Stimulated activated memory B cell treated with anti-CD40 and anti-IgM and Interleukin-4, amounts not matched to agents 10 μg/mL and 1 μg/mL and 100 μg/mL, for 72 hours (primary cell): ENCODE measurements at regions not wholly inside any gene's neighbourhood (a gene's known extent, or its start where the extent isn't known, plus 50 kb on each side); places are given as distances from the start of the nearest gene placed in this dataset.

ENCODE experiments used
- ATAC-seq: fragments of 150-1000 bp; cut with Tn5 transposase; 2 replicates; pipeline ENCODE4 v1.10.0; 2021
- H3K27ac Mint-ChIP-seq: one replicate; pipeline ENCODE4 v1.8.0; 2022; ENCODE audit warnings: mild to moderate bottlenecking, mixed read lengths
- H3K27me3 Mint-ChIP-seq: one replicate; pipeline ENCODE4 v1.8.0; 2022; ENCODE audit warnings: mixed read lengths
- H3K36me3 Mint-ChIP-seq: one replicate; pipeline ENCODE4 v1.8.0; 2022; ENCODE audit warnings: mixed read lengths
- H3K4me1 Mint-ChIP-seq: one replicate; pipeline ENCODE4 v1.8.0; 2022; ENCODE audit warnings: mixed read lengths
- H3K4me3 Mint-ChIP-seq: one replicate; pipeline ENCODE4 v1.8.0; 2022; ENCODE audit warnings: mild to moderate bottlenecking, moderate library complexity, mixed read lengths
- H3K9me3 Mint-ChIP-seq: one replicate; pipeline ENCODE4 v1.8.0; 2022; ENCODE audit warnings: mixed read lengths

GRCh38 chr20:60921022-60921622 lies 330.9 kb upstream of the CDH4 start:
- H3K4me3 Mint-ChIP-seq: no peak overlapping the region
- no peaks in the 10 kb centered on the region for H3K36me3 Mint-ChIP-seq
- no peak for ATAC-seq
- no peaks in the 10 kb centered on the region for H3K27me3 Mint-ChIP-seq
- H3K9me3 Mint-ChIP-seq: peaks cover 17% of the 10 kb centered on the region
- no peak overlapping the region for H3K27ac Mint-ChIP-seq
- H3K4me1 Mint-ChIP-seq: no peaks in the 10 kb centered on the region

DNA sequence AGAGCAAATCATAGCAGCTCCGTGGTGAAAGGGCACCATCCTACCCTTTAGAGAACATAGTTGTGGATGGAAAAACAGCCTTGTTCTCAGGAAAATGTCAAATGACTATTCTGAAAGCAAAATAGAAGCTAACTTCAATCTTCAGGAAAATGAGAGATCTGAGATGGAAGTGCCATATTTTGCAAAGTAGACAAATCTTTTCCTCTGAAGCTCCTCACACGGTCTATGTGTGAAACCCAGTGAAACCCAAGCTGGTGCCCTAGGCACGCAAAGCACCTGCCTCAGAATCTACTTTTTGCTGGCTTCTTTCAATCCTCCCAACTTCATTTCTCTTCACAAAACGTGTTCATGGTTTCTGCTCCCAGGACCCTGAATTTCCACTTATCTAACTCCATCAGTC lies 325.2 kb upstream of the CDH4 start:
- Mint-ChIP-seq H3K27ac (no peak overlapping the region), H3K36me3 (no peaks in the 10 kb centered on the region), H3K9me3 (peaks cover 3% of the 10 kb centered on the region)

GRCh38 chr20:60928341-60928740 lies 323.7 kb upstream of the CDH4 start:
- no peak for ATAC-seq
- H3K27me3 Mint-ChIP-seq: no peaks in the 10 kb centered on the region

More for the DNA sequence above, 325.2 kb upstream of the CDH4 start:
- Mint-ChIP-seq H3K27me3 (no peaks in the 10 kb centered on the region), H3K4me3 (no peak overlapping the region), H3K4me1 (no peaks in the 10 kb centered on the region)
- no peak for ATAC-seq

GRCh38 chr20:60930023-60930790 lies 321.9 kb upstream of the CDH4 start:
- Mint-ChIP-seq H3K4me3 (no peak overlapping the region), H3K9me3 (no peaks in the 10 kb centered on the region), H3K27ac (no peak overlapping the region), H3K4me1 (no peaks in the 10 kb centered on the region), H3K27me3 (no peaks in the 10 kb centered on the region), H3K36me3 (no peaks in the 10 kb centered on the region)
- ATAC-seq: no peak

More at GRCh38 chr20:60928341-60928740, 323.7 kb upstream of the CDH4 start:
- Mint-ChIP-seq H3K4me1 (no peaks in the 10 kb centered on the region), H3K27ac (no peak overlapping the region), H3K36me3 (no peaks in the 10 kb centered on the region), H3K9me3 (peaks cover 3% of the 10 kb centered on the region), H3K4me3 (no peak overlapping the region)

- H3K27me3 Mint-ChIP-seq: no peaks in the 10 kb centered on the region
- H3K4me3 Mint-ChIP-seq: no peak overlapping the region
- no peaks in the 10 kb centered on the region for H3K9me3 Mint-ChIP-seq
- no peak for ATAC-seq
- H3K4me1 Mint-ChIP-seq: no peaks in the 10 kb centered on the region
- H3K27ac Mint-ChIP-seq: no peak overlapping the region
- no peaks in the 10 kb centered on the region for H3K36me3 Mint-ChIP-seq
These were observed 320.4 kb upstream of the CDH4 start for GRCh38 chr20:60931696-60932095.

DNA sequence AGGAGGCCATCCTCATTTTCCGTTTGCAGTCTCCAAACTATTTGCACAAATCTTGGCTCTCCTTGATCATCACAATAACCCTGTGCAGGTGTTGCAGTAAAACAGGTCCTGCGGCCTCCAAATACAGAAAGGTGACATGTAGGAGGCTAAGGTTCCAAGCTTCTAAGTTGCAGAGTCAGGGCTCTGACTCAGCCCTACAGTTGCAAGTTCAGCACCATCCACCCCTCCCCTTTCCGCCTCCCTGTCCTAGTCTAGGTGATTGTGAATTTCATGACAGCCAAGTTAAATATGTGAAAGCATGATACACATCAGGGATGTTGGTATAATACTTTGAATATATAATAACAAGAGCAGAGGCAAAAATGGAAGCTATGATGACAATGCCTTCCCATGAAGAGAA lies 317.3 kb upstream of the CDH4 start:
- H3K27ac Mint-ChIP-seq: no peak overlapping the region
- H3K36me3 Mint-ChIP-seq: no peaks in the 10 kb centered on the region
- no peaks in the 10 kb centered on the region for H3K9me3 Mint-ChIP-seq
- no peaks in the 10 kb centered on the region for H3K27me3 Mint-ChIP-seq
- ATAC-seq: no peak
- H3K4me1 Mint-ChIP-seq: no peaks in the 10 kb centered on the region
- H3K4me3 Mint-ChIP-seq: no peak overlapping the region

DNA sequence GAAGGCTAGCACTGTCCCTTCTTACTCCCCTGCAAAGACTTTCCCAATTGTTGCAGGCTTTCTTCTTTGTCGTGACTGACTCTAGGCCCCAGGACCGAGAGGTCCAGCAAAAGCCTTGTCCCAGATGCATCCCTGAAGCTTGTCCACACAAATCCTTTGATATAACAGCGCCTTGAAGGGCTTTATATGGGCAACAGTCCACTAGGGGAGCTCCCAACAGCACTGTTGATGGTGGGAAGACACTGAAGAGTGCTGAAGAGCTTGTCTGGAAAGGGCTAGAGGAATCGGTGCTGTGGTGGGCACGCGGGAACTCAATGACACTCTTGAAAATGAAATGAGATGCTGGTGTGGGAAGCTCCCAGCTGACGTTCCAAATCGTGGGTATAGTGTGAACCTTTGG lies 316.1 kb upstream of the CDH4 start:
- H3K4me3 Mint-ChIP-seq: no peak overlapping the region
- no peaks in the 10 kb centered on the region for H3K36me3 Mint-ChIP-seq
- no peaks in the 10 kb centered on the region for H3K9me3 Mint-ChIP-seq
- no peaks in the 10 kb centered on the region for H3K27me3 Mint-ChIP-seq
- no peak for ATAC-seq
- no peaks in the 10 kb centered on the region for H3K4me1 Mint-ChIP-seq
- no peak overlapping the region for H3K27ac Mint-ChIP-seq

DNA sequence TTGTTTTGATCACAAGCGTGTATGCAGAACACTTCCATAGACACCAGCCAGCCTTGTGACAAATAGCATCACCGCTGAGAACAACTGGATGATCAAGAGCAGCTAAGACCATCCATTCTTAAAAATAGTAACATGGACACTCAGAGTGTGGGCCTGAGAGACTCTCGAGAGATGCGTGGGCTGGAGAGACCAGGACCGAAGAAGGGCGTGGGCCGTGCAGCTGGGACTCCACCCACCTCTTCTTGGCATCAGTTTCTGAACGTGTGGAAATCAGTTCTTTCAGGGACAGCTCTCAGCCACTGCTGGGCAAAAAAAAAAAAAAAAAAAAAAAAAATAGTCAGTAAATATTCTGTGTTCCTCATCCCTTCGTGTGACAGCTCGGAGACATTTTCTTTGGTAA lies 314.5 kb upstream of the CDH4 start:
- no peak for ATAC-seq
- H3K4me1 Mint-ChIP-seq: no peaks in the 10 kb centered on the region
- H3K4me3 Mint-ChIP-seq: no peak overlapping the region
- no peak overlapping the region for H3K27ac Mint-ChIP-seq
- H3K36me3 Mint-ChIP-seq: no peaks in the 10 kb centered on the region
- H3K27me3 Mint-ChIP-seq: no peaks in the 10 kb centered on the region
- no peaks in the 10 kb centered on the region for H3K9me3 Mint-ChIP-seq

DNA sequence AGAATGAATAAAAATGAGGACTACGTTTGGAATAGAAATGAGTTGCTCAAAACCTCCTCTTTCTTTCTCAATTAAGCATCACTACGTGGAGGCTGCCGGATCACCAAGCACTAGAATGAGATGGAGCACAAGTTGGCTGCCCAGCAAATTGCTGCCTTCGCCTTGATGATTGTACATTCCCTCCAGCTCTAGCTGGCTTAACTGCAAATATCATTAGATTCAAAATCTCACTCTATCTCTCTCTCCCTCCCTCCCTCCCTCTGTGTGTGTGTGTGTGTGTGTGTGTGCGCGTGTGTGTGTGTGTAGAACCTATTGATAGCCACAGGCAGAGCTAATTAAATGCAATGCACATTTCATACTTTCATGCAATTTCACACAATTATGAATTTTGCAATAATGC lies 310.7 kb upstream of the CDH4 start:
- Mint-ChIP-seq H3K4me1 (no peaks in the 10 kb centered on the region), H3K9me3 (peaks cover 4% of the 10 kb centered on the region), H3K27ac (no peak overlapping the region), H3K36me3 (no peaks in the 10 kb centered on the region), H3K4me3 (no peak overlapping the region), H3K27me3 (no peaks in the 10 kb centered on the region)
- ATAC-seq: no peak

DNA sequence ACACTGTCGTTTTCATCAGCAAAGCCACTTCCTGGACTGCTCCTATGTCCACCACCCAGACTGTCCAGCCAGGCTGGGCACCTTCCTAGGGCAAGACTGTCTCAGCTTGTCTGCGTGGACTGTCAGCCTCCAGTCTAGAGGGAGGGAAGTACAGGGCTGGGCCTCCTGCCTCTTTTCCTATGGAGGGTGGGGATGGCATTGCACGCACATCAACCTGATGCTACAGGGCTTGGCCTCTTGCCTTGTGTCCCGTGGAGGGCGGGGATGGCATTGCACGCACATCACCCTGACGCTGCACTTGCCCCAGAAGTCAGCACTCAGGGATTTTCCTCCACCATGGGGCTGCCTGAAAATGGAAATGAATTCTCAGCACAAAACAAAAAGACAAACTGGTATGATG lies 304.2 kb upstream of the CDH4 start:
- Mint-ChIP-seq H3K4me1 (no peaks in the 10 kb centered on the region), H3K4me3 (no peak overlapping the region), H3K27me3 (no peaks in the 10 kb centered on the region), H3K36me3 (no peaks in the 10 kb centered on the region), H3K9me3 (peaks cover 13% of the 10 kb centered on the region), H3K27ac (no peak overlapping the region)
- no peak for ATAC-seq

- no peak for ATAC-seq
- Mint-ChIP-seq H3K4me1 (no peaks in the 10 kb centered on the region), H3K9me3 (peaks cover 13% of the 10 kb centered on the region), H3K4me3 (no peak overlapping the region), H3K27ac (no peak overlapping the region), H3K27me3 (no peaks in the 10 kb centered on the region), H3K36me3 (no peaks in the 10 kb centered on the region)
These were observed 303.8 kb upstream of the CDH4 start for GRCh38 chr20:60948224-60948623.

DNA sequence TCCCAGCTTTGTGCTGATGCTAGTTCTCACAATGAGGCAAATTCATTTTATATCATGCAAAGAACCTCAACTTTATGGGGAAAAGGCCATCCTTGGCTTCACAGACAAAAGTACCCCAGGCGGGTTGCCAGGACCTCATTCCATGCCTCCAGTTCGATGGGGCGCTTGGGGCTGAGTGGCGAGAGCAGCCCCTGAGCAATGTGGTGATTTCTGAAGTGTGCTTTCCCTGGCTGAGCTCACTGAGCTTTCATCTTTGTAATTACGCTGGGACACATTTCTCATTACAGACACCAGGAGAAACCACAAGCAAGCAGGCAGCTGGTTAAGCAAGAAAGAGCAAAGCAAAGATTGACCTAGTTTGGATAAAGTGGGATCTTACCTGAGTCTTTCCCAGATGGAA lies 301.5 kb upstream of the CDH4 start:
- no peaks in the 10 kb centered on the region for H3K36me3 Mint-ChIP-seq
- no peak overlapping the region for H3K27ac Mint-ChIP-seq
- no peaks in the 10 kb centered on the region for H3K27me3 Mint-ChIP-seq
- no peaks in the 10 kb centered on the region for H3K4me1 Mint-ChIP-seq
- H3K9me3 Mint-ChIP-seq: peaks cover 9% of the 10 kb centered on the region
- no peak overlapping the region for H3K4me3 Mint-ChIP-seq
- no peak for ATAC-seq

DNA sequence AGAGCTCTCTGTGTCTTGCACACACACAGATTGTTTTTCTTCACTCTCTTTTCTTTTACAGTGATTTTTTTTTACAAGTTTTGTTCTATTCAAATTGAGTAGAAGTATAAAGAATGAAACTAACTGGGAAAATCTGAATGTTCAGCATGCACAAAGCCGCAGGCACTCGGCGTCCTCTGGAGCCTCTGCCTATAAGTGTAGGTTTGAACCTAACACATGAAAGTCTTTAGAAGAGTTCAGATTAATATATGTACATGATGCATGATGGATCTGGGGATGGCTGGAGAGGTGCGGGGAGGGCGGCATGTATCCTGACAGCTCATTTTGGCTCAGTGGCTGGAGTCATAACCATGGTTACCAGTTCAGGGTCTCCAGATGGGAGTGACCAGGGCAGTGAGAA lies 301.1 kb upstream of the CDH4 start:
- Mint-ChIP-seq H3K9me3 (peaks cover 9% of the 10 kb centered on the region), H3K36me3 (no peaks in the 10 kb centered on the region), H3K4me1 (no peaks in the 10 kb centered on the region), H3K27ac (no peak overlapping the region), H3K4me3 (no peak overlapping the region), H3K27me3 (no peaks in the 10 kb centered on the region)
- ATAC-seq: no peak

DNA sequence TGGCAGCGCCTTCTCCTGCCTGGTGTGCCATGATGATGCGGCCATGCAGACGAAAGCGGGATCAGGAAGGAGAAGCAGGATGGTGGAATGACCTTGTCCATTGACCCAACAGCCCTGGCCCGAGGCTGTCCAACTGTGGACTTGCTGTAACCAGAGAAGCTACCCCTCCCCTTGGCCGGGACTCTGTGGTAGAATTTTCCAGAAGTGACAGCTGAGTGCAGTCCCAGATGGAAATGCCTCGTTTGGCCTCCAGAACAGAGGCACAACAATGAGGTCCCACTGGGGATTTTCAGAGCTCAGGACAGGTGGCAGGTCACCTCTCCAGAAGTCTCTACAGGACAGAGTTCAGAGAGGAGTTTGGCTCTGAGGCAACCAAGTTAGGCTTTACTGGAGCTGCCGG lies 299.2 kb upstream of the CDH4 start:
- no peaks in the 10 kb centered on the region for H3K27me3 Mint-ChIP-seq
- no peak for ATAC-seq
- no peaks in the 10 kb centered on the region for H3K36me3 Mint-ChIP-seq
- peaks cover 9% of the 10 kb centered on the region for H3K9me3 Mint-ChIP-seq
- H3K4me3 Mint-ChIP-seq: no peak overlapping the region
- no peaks in the 10 kb centered on the region for H3K4me1 Mint-ChIP-seq
- no peak overlapping the region for H3K27ac Mint-ChIP-seq

- H3K9me3 Mint-ChIP-seq: peaks cover 9% of the 10 kb centered on the region
- no peak overlapping the region for H3K4me3 Mint-ChIP-seq
- no peak overlapping the region for H3K27ac Mint-ChIP-seq
- H3K36me3 Mint-ChIP-seq: no peaks in the 10 kb centered on the region
- peak; percentile 29 for ATAC-seq
- no peaks in the 10 kb centered on the region for H3K27me3 Mint-ChIP-seq
- H3K4me1 Mint-ChIP-seq: no peaks in the 10 kb centered on the region
These were observed 298.7 kb upstream of the CDH4 start for GRCh38 chr20:60953321-60953720.

DNA sequence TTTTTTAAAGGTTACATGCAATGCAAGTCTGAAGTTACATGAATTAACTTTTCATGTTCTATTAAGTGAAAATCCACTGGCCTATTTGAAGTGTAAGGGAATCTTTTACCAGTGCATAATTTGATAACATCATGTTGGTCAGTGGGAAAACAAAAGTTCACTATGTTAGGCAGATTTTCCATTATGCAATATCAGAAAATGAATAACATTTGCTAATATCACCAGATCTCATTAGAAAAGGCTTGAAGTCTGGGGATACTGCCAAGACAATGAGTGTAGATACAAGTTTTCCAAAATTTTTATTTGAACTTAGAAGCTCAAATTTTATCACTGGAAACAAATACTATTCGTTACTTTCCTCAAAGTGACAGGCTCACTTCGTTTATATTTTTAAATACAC lies 296.4 kb upstream of the CDH4 start:
- no peak for ATAC-seq
- no peak overlapping the region for H3K4me3 Mint-ChIP-seq

More for the DNA sequence above, 296.4 kb upstream of the CDH4 start:
- Mint-ChIP-seq H3K27me3 (no peaks in the 10 kb centered on the region), H3K4me1 (no peaks in the 10 kb centered on the region), H3K27ac (no peak overlapping the region), H3K9me3 (peaks cover 2% of the 10 kb centered on the region), H3K36me3 (no peaks in the 10 kb centered on the region)
